Stomach (tissue), 4 donors: ENCODE measurements at regions not wholly inside any gene's neighbourhood (a gene's known extent, or its start where the extent isn't known, plus 50 kb on each side); places are given as distances from the start of the nearest gene placed in this dataset.

Experiments used
- EP300 ChIP-seq: sonication (generic); formaldehyde crosslinking; IDR thresholded peaks from one replicate; pipeline ENCODE4 v1.6.1; 2017; ENCODE audit warnings: antibody characterized with exemption
- POLR2A ChIP-seq, 4 donors: fragments of 450-650 bp; IDR thresholded peaks; one replicate each; pipeline ENCODE4 v1.6.1; 2016; ENCODE audit warnings: antibody characterized with exemption in 4 of 4, control low read depth in 2 of 4, mild to moderate bottlenecking in 1 of 4, moderate library complexity in 1 of 4
- TF ChIP-seq, protein P1 (sequence below), 7 experiments: fragments of 450-650 bp in 4 of 7; fragments of 200-600 bp in 3 of 7; sonication (generic) in 3 of 7; IDR thresholded peaks; one replicate each; pipeline ENCODE4 v1.5.1; 2016 to 2019; ENCODE audit warnings: antibody characterized with exemption in 7 of 7, control low read depth in 2 of 7, mild to moderate bottlenecking in 1 of 7

DNA sequence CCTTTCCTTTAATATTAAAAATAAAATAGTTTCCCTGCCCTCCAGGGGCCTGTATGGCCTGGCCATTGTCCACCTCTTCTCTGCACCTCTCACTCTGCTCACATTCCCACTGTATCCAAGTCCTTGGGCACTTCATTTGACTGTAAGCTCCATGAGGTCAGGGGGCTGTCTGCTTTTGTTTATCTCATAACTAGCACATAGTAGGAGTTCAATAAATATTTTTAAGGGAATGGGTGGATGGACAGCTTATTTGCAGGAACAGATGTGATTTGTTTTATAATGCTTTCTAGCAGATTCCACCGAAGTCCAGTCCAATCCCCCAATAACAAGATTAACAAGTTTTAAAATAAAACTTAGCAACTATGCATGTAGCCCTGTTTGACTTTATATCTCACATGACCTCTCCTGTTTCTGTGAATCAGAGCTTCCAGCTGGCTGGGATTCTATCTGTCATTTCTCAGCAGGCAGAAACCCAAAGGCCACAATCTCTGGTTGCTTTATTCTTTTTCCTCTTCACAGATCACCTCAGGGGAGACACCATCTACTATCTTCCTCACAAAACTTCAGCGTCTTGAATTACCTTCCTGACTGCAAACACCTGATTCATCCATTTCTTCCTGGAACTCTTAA, 123.0 kb upstream of the NR2F2 start:
- TF ChIP-seq, protein P1, sequence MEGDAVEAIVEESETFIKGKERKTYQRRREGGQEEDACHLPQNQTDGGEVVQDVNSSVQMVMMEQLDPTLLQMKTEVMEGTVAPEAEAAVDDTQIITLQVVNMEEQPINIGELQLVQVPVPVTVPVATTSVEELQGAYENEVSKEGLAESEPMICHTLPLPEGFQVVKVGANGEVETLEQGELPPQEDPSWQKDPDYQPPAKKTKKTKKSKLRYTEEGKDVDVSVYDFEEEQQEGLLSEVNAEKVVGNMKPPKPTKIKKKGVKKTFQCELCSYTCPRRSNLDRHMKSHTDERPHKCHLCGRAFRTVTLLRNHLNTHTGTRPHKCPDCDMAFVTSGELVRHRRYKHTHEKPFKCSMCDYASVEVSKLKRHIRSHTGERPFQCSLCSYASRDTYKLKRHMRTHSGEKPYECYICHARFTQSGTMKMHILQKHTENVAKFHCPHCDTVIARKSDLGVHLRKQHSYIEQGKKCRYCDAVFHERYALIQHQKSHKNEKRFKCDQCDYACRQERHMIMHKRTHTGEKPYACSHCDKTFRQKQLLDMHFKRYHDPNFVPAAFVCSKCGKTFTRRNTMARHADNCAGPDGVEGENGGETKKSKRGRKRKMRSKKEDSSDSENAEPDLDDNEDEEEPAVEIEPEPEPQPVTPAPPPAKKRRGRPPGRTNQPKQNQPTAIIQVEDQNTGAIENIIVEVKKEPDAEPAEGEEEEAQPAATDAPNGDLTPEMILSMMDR (IDR thresholded peaks at IDR 0.05) = no peak
- TF ChIP-seq POLR2A (IDR thresholded peaks at IDR 0.05) (no peak), EP300 (no peak)
